IMR-90 (cell line): ENCODE measurements at regions not wholly inside any gene's neighbourhood (a gene's known extent, or its start where the extent isn't known, plus 50 kb on each side); places are given as distances from the start of the nearest gene placed in this dataset.

Source experiments
- ATAC-seq: fragments of 200-7000 bp; cut with Tn5 transposase; 2 replicates; pipeline ENCODE4 v1.9.1; 2020; ENCODE audit warnings: low read depth, mild to moderate bottlenecking, moderate library complexity
- BruUV-seq: library from RNA; stranded (reverse); fragments of 400-500 nt; replicated peaks from 2 replicates; lab custom pipeline; 2021; lab: Mats Ljungman, UMichigan
- CTCF ChIA-PET: fragments of 300-600 bp; formaldehyde crosslinking; extraction: SDS; loops from one replicate; lab custom pipeline; 2021; ENCODE audit warnings: antibody characterized with exemption; lab: Yijun Ruan, JAX
- POLR2A ChIA-PET: fragments of 300-600 bp; sonication (Branson Sonifier 250); formaldehyde crosslinking; loops from one replicate; lab custom pipeline; 2022; ENCODE audit warnings: antibody characterized with exemption; ENCODE audit not compliant: unreplicated experiment; lab: Charles Lee
- DNase-seq: peaks from one replicate; pipeline ENCODE4 v3.0.0; 2013
- H2AFZ ChIP-seq: replicated peaks from 2 replicates; pipeline ENCODE3; 2013; ENCODE audit warnings: low read length, mild to moderate bottlenecking; ENCODE audit not compliant: poor library complexity
- H2AK5ac ChIP-seq: 2 replicates; pipeline ENCODE4 v1.6.1; 2013; ENCODE audit warnings: low read depth, low read length, inconsistent platforms
- H2AK9ac ChIP-seq: replicated peaks from 2 replicates; pipeline ENCODE3; 2013; ENCODE audit warnings: mild to moderate bottlenecking, low read depth, low read length, moderate library complexity; ENCODE audit not compliant: poor library complexity
- H2BK120ac ChIP-seq: 2 replicates; pipeline ENCODE4 v1.6.1; 2013; ENCODE audit warnings: low read depth, low read length, inconsistent platforms
- H2BK15ac ChIP-seq: 3 replicates; pipeline ENCODE4 v1.6.1; 2013; ENCODE audit warnings: low read depth, low read length, inconsistent platforms
- H2BK20ac ChIP-seq: 2 replicates; pipeline ENCODE4 v1.6.1; 2013; ENCODE audit warnings: low read depth, mild to moderate bottlenecking, inconsistent platforms, low read length, moderate library complexity
- H2BK5ac ChIP-seq: 2 replicates; pipeline ENCODE4 v1.6.1; 2013; ENCODE audit warnings: mild to moderate bottlenecking, low read depth, low read length, inconsistent platforms; ENCODE audit not compliant: poor library complexity, severe bottlenecking
- H3K14ac ChIP-seq: replicated peaks from 2 replicates; pipeline ENCODE4 v1.6.1; 2013; ENCODE audit warnings: low read depth, low read length, inconsistent platforms
- H3K18ac ChIP-seq: 2 replicates; pipeline ENCODE4 v1.6.1; 2013; ENCODE audit warnings: low read depth, low read length, control low read depth
- H3K23ac ChIP-seq: 2 replicates; pipeline ENCODE4 v1.6.1; 2013; ENCODE audit warnings: low read depth, low read length, inconsistent platforms
- H3K27ac ChIP-seq: 2 replicates; pipeline ENCODE4 v1.5.1; 2013; ENCODE audit warnings: mild to moderate bottlenecking, control low read depth, low read length; ENCODE audit not compliant: insufficient read depth
- H3K27me3 ChIP-seq: 2 replicates; pipeline ENCODE4 v1.6.1; 2013; ENCODE audit warnings: low read length; ENCODE audit not compliant: control insufficient read depth, insufficient read depth
- H3K36me3 ChIP-seq: 2 replicates; pipeline ENCODE4 v1.6.1; 2013; ENCODE audit warnings: low read length, mixed read lengths; ENCODE audit not compliant: control insufficient read depth, insufficient read depth
- H3K4ac ChIP-seq: 2 replicates; pipeline ENCODE4 v1.6.1; 2013; ENCODE audit warnings: low read depth, low read length, inconsistent platforms
- H3K4me1 ChIP-seq: 2 replicates; pipeline ENCODE4 v1.6.1; 2013; ENCODE audit warnings: low read length, mixed read lengths; ENCODE audit not compliant: control insufficient read depth, insufficient read depth
- H3K4me2 ChIP-seq: 2 replicates; pipeline ENCODE4 v1.6.1; 2013; ENCODE audit warnings: low read depth, mild to moderate bottlenecking, control low read depth, low read length, moderate library complexity
- H3K4me3 ChIP-seq: 2 replicates; pipeline ENCODE4 v1.5.1; 2013; ENCODE audit warnings: low read depth, mild to moderate bottlenecking, control low read depth, low read length, moderate library complexity; ENCODE audit not compliant: insufficient read depth
- H3K56ac ChIP-seq: 2 replicates; pipeline ENCODE4 v1.6.1; 2013; ENCODE audit warnings: low read length, inconsistent platforms; ENCODE audit not compliant: insufficient read depth; ENCODE audit errors: extremely low read depth
- H3K79me1 ChIP-seq, 2 experiments: 2 replicates each; pipeline ENCODE4 v1.6.1; 2013; ENCODE audit warnings: low read length in 2 of 2, inconsistent platforms in 1 of 2, low read depth in 1 of 2
- H3K9ac ChIP-seq: 2 replicates; pipeline ENCODE4 v1.6.1; 2013; ENCODE audit warnings: low read depth, low read length, control low read depth
- H3K9me1 ChIP-seq: 2 replicates; pipeline ENCODE4 v1.6.1; 2013; ENCODE audit warnings: low read length, inconsistent platforms; ENCODE audit not compliant: insufficient read depth
- H3K9me3 ChIP-seq: 2 replicates; pipeline ENCODE4 v1.6.1; 2013; ENCODE audit warnings: low read length; ENCODE audit not compliant: control insufficient read depth, insufficient read depth
- H4K20me1 ChIP-seq: 2 replicates; pipeline ENCODE4 v1.6.1; 2013; ENCODE audit warnings: low read length, inconsistent platforms; ENCODE audit not compliant: insufficient read depth
- H4K5ac ChIP-seq: 2 replicates; pipeline ENCODE4 v1.6.1; 2013; ENCODE audit warnings: mild to moderate bottlenecking, low read depth, low read length, control low read depth
- H4K8ac ChIP-seq, 2 experiments: 2 replicates each; pipeline ENCODE4 v1.6.1; 2013; ENCODE audit warnings: low read depth in 2 of 2, low read length in 2 of 2, control low read depth in 1 of 2, inconsistent platforms in 1 of 2
- H4K91ac ChIP-seq: 2 replicates; pipeline ENCODE4 v1.6.1; 2013; ENCODE audit warnings: low read depth, low read length, inconsistent platforms; ENCODE audit not compliant: insufficient read depth
- BHLHE40 ChIP-seq: fragments of 150-350 bp; IDR thresholded peaks from 2 replicates; pipeline ENCODE4 v1.6.1; 2016; ENCODE audit warnings: mild to moderate bottlenecking, low read depth, low read length
- CEBPB ChIP-seq: IDR thresholded peaks from 2 replicates; pipeline ENCODE4 v1.6.1; 2012; ENCODE audit warnings: low read depth, low read length, improper control_type of control experiment
- CHD1 ChIP-seq: IDR thresholded peaks from 2 replicates; pipeline ENCODE4 v1.6.1; 2012; ENCODE audit warnings: low read depth, low read length, improper control_type of control experiment
- CTCF ChIP-seq: conservative IDR thresholded peaks from 2 replicates; pipeline ENCODE4 v1.5.1; 2012; ENCODE audit warnings: mild to moderate bottlenecking, low read depth, low read length, improper control_type of control experiment
- FOS ChIP-seq: fragments of 150-350 bp; IDR thresholded peaks from 2 replicates; pipeline ENCODE4 v1.6.1; 2016; ENCODE audit warnings: low read depth, low read length
- MAFK ChIP-seq: IDR thresholded peaks from 2 replicates; pipeline ENCODE4 v1.6.1; 2012; ENCODE audit warnings: low read depth, low read length, improper control_type of control experiment
- MAZ ChIP-seq: IDR thresholded peaks from 2 replicates; pipeline ENCODE4 v1.6.1; 2012; ENCODE audit warnings: low read depth, mild to moderate bottlenecking, low read length, improper control_type of control experiment, moderate library complexity, borderline replicate concordance
- MXI1 ChIP-seq: IDR thresholded peaks from 2 replicates; pipeline ENCODE4 v1.6.1; 2012; ENCODE audit warnings: low read depth, mild to moderate bottlenecking, low read length, moderate library complexity, borderline replicate concordance
- NFE2L2 ChIP-seq: fragments of 150-350 bp; IDR thresholded peaks from 2 replicates; pipeline ENCODE4 v1.6.1; 2016; ENCODE audit warnings: low read depth, mild to moderate bottlenecking, low read length
- POLR2A ChIP-seq: IDR thresholded peaks from 2 replicates; pipeline ENCODE4 v1.6.1; 2012; ENCODE audit warnings: mild to moderate bottlenecking, low read depth, low read length
- RAD21 ChIP-seq: IDR thresholded peaks from 2 replicates; pipeline ENCODE4 v1.6.1; 2012; ENCODE audit warnings: low read length, improper control_type of control experiment
- RCOR1 ChIP-seq: IDR thresholded peaks from 2 replicates; pipeline ENCODE4 v1.6.1; 2012; ENCODE audit warnings: mild to moderate bottlenecking, low read length, improper control_type of control experiment; ENCODE audit not compliant: insufficient replicate concordance
- RFX5 ChIP-seq: IDR thresholded peaks from 2 replicates; pipeline ENCODE4 v1.8.0; 2012; ENCODE audit warnings: low read depth, mild to moderate bottlenecking, low read length, moderate library complexity
- SMC3 ChIP-seq: fragments of 150-350 bp; IDR thresholded peaks from 2 replicates; pipeline ENCODE4 v1.6.1; 2016; ENCODE audit warnings: low read depth, mild to moderate bottlenecking, antibody characterized with exemption, low read length, moderate library complexity
- WGBS, 2 experiments: methylation state at CpG; one replicate each; pipeline versions ENCODE4 v1.1.5 to v1.1.7; 2013; ENCODE audit warnings: missing lambda C conversion rate in 2 of 2; ENCODE audit not compliant: insufficient read length in 1 of 2; ENCODE audit errors: extremely low coverage in 2 of 2; 5-methylcytosine and 5-hydroxymethylcytosine counted together
- dilution Hi-C: fragments of 300-500 bp; cut with HindIII; formaldehyde crosslinking; loops from one replicate; pipeline ENCODE4 v1.14.3; 2018; ENCODE audit warnings: low sequenced_read_pairs; ENCODE audit not compliant: unreplicated experiment
- in situ Hi-C: fragments of 300-500 bp; cut with MboI; formaldehyde crosslinking; loops from 3 replicates; pipeline ENCODE4 v1.14.3; 2019; ENCODE audit warnings: low sequenced_read_pairs, inconsistent platforms, mixed read lengths
- intact Hi-C: fragments of 100-400 bp; cut with micrococcal nuclease; formaldehyde crosslinking; loops from 2 replicates; pipeline ENCODE4 v1.10.0; 2022
- TF ChIP-seq, protein P1 (sequence below): fragments of 150-350 bp; IDR thresholded peaks from 2 replicates; pipeline ENCODE4 v1.6.1; 2016; ENCODE audit warnings: low read depth, mild to moderate bottlenecking, low read length, moderate library complexity, borderline replicate concordance
- TF ChIP-seq, protein P2 (sequence below): fragments of 150-350 bp; IDR thresholded peaks from 2 replicates; pipeline ENCODE4 v1.6.1; 2017; ENCODE audit warnings: mild to moderate bottlenecking, antibody characterized with exemption, low read length, low read depth

GRCh38 chr10:33799281-33799943, 464.9 kb upstream of the NRP1 start:
- Histone ChIP-seq H2AFZ (no peak overlapping the region), H3K56ac (no peak overlapping the region), H4K91ac (no peak overlapping the region), H3K4ac (no peak overlapping the region), H3K4me2 (no peak overlapping the region), H3K9me3 (no peaks in the 10 kb centered on the region), H3K9me1 (no peaks in the 10 kb centered on the region), H3K18ac (no peak overlapping the region), H3K4me1 (no peaks in the 10 kb centered on the region), H3K27ac (no peak overlapping the region), H3K79me1 (no peaks in the 10 kb centered on the region), H2BK5ac (no peak overlapping the region), H4K5ac (no peak overlapping the region), H2BK15ac (no peak overlapping the region), H3K27me3 (no peaks in the 10 kb centered on the region), H4K20me1 (no peaks in the 10 kb centered on the region), H3K23ac (no peak overlapping the region), H3K36me3 (no peaks in the 10 kb centered on the region), H2BK120ac (no peak overlapping the region), H3K4me3 (no peak overlapping the region), H4K8ac (no peak overlapping the region), H3K9ac (no peak overlapping the region), H2BK20ac (no peak overlapping the region), H3K14ac (no peak overlapping the region), H2AK5ac (no peak overlapping the region), H2AK9ac (no peak overlapping the region)
- POLR2A ChIA-PET, result no interaction called here
- dilution Hi-C loops (no loop called here), intact Hi-C loops (no loop called here), in situ Hi-C loops (loop anchor here (25.0 kb wide), 1 partner anchor 838 kb away; no protein-coding TSS in a partner anchor)
- TF ChIP-seq, protein P1, sequence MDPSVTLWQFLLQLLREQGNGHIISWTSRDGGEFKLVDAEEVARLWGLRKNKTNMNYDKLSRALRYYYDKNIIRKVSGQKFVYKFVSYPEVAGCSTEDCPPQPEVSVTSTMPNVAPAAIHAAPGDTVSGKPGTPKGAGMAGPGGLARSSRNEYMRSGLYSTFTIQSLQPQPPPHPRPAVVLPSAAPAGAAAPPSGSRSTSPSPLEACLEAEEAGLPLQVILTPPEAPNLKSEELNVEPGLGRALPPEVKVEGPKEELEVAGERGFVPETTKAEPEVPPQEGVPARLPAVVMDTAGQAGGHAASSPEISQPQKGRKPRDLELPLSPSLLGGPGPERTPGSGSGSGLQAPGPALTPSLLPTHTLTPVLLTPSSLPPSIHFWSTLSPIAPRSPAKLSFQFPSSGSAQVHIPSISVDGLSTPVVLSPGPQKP, result no peak
- TF ChIP-seq, protein P2, sequence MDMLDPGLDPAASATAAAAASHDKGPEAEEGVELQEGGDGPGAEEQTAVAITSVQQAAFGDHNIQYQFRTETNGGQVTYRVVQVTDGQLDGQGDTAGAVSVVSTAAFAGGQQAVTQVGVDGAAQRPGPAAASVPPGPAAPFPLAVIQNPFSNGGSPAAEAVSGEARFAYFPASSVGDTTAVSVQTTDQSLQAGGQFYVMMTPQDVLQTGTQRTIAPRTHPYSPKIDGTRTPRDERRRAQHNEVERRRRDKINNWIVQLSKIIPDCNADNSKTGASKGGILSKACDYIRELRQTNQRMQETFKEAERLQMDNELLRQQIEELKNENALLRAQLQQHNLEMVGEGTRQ, result no peak
- TF ChIP-seq NFE2L2, result no peak
- no peak for TF ChIP-seq CHD1
- no peak for TF ChIP-seq MAFK
- no peak for TF ChIP-seq RFX5
- TF ChIP-seq FOS, result no peak
- no peak for TF ChIP-seq CEBPB
- TF ChIP-seq POLR2A, result no peak
- no peak for TF ChIP-seq RAD21
- no peak for TF ChIP-seq MXI1
- TF ChIP-seq CTCF, result no peak
- no peak for TF ChIP-seq SMC3
- no peak for TF ChIP-seq MAZ
- TF ChIP-seq RCOR1, result no peak
- TF ChIP-seq BHLHE40, result no peak
- no CpG with 5 or more reads among the region's 4 CpGs for WGBS, 2 experiments
- CTCF ChIA-PET, result interaction anchor here (0.6 kb wide), 1 partner anchor 493 kb away, joined by 3 read pairs; no protein-coding TSS in a partner anchor
- no peak for DNase-seq
- ATAC-seq, result no peak
- no TSS peak for BruUV-seq
